ENCODE measurements at regions not wholly inside any gene's neighbourhood (a gene's known extent, or its start where the extent isn't known, plus 50 kb on each side); places are given as distances from the start of the nearest gene placed in this dataset.

DNA sequence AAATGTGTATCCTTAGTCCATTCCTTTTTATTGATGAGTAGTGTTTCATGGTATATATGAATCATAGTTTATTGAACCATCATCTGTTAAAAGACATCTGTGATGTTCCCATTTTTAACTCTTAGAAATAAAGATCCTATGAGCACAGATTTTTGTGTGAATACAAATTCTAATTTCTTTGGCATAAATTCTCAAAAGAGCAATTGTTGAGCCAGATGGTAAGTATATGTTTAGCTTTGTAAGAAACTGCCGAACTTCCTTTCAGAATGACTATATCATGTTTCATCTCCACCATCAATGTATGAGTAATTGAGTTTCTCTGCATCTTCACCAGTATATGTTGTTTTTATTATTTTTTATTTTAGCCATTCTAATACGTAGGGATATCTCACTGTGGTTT is 526.4 kb downstream of the CDH10 start:
- intact Hi-C loops (cut with DNase I) = no loop called here
- Histone ChIP-seq H3K9ac (ENCODE audit: low read length in 3 of 3) (no peak overlapping the region), H3K9me3 (ENCODE audit: control insufficient read depth in 2 of 3, insufficient read depth in 1 of 3, low read length in 3 of 3) (no peaks in the 10 kb centered on the region), H3K4me3 (ENCODE audit: low read length in 3 of 3) (no peak overlapping the region), H3K36me3 (ENCODE audit: control insufficient read depth in 2 of 3, insufficient read depth in 3 of 3, low read length in 3 of 3) (no peaks in the 10 kb centered on the region), H3K4me1 (ENCODE audit: control insufficient read depth in 2 of 3, insufficient read depth in 2 of 3, low read depth in 1 of 3, low read length in 3 of 3) (no peaks in the 10 kb centered on the region), H3K27me3 (ENCODE audit: control insufficient read depth, insufficient read depth, low read length) (no peaks in the 10 kb centered on the region), H3K27ac (ENCODE audit: low read depth in 2 of 2, low read length in 2 of 2) (no peak overlapping the region)
- DNase-seq (no peak), FAIRE-seq (no peak)
- TF ChIP-seq, protein P1, sequence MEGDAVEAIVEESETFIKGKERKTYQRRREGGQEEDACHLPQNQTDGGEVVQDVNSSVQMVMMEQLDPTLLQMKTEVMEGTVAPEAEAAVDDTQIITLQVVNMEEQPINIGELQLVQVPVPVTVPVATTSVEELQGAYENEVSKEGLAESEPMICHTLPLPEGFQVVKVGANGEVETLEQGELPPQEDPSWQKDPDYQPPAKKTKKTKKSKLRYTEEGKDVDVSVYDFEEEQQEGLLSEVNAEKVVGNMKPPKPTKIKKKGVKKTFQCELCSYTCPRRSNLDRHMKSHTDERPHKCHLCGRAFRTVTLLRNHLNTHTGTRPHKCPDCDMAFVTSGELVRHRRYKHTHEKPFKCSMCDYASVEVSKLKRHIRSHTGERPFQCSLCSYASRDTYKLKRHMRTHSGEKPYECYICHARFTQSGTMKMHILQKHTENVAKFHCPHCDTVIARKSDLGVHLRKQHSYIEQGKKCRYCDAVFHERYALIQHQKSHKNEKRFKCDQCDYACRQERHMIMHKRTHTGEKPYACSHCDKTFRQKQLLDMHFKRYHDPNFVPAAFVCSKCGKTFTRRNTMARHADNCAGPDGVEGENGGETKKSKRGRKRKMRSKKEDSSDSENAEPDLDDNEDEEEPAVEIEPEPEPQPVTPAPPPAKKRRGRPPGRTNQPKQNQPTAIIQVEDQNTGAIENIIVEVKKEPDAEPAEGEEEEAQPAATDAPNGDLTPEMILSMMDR (IDR thresholded peaks at IDR 0.05; ENCODE audit: borderline replicate concordance, extremely low read depth, insufficient read depth) = no peak

DNA sequence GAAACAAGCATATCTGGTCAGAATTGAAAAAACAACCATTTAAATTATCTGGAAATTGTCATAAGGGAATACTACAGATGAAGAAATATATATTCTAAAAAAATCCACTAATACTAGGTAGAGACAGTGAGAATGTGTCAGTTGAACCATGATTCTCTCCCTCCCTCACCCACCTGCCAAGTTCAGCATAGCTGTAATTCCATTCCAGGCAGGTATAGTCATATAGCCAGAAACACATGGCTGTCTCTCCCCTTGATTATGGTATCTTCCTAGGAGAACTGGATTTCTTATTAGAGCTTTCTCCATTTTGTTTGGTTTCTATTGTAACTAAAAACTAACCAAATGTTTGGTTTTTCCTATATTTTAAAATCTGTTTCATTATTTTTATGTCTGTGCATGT is 509.2 kb downstream of the CDH10 start:
- Histone ChIP-seq H3K36me3 (ENCODE audit: control insufficient read depth in 2 of 3, insufficient read depth in 3 of 3, low read length in 3 of 3) (no peaks in the 10 kb centered on the region), H3K9me3 (ENCODE audit: control insufficient read depth in 2 of 3, insufficient read depth in 1 of 3, low read length in 3 of 3) (no peaks in the 10 kb centered on the region), H3K27me3 (ENCODE audit: control insufficient read depth, insufficient read depth, low read length) (no peaks in the 10 kb centered on the region), H3K27ac (ENCODE audit: low read depth in 2 of 2, low read length in 2 of 2) (no peak overlapping the region), H3K4me3 (ENCODE audit: low read length in 3 of 3) (no peak overlapping the region), H3K4me1 (ENCODE audit: control insufficient read depth in 2 of 3, insufficient read depth in 2 of 3, low read depth in 1 of 3, low read length in 3 of 3) (no peaks in the 10 kb centered on the region), H3K9ac (ENCODE audit: low read length in 3 of 3) (no peak overlapping the region)
- DNase-seq (no peak), FAIRE-seq (no peak)
- TF ChIP-seq, protein P1 (IDR thresholded peaks at IDR 0.05; ENCODE audit: borderline replicate concordance, extremely low read depth, insufficient read depth) = no peak
- intact Hi-C loops (cut with DNase I) = no loop called here

DNA sequence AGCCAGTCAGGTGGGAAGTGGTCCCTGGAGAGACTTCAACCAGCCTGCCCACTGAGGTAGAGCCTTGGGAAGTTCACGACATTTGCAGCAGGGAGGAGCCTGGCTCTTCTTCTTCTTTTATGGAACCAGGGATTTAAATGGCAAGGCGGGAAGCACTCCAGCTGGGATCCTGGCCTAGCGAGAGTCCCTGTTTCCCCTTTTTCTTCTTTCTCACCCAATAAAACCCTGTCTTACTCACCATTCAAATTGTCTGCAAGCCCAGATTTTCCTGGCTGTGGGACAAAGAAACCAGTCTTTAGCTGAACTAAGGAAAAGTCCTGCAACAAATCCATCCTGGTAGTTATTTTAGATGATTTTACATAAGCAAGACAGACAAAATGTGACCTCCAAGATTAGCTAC is 503.7 kb downstream of the CDH10 start:
- Histone ChIP-seq H3K36me3 (ENCODE audit: control insufficient read depth in 2 of 3, insufficient read depth in 3 of 3, low read length in 3 of 3) (no peaks in the 10 kb centered on the region), H3K27me3 (ENCODE audit: control insufficient read depth, insufficient read depth, low read length) (no peaks in the 10 kb centered on the region), H3K9me3 (ENCODE audit: control insufficient read depth in 2 of 3, insufficient read depth in 1 of 3, low read length in 3 of 3) (no peaks in the 10 kb centered on the region), H3K4me1 (ENCODE audit: control insufficient read depth in 2 of 3, insufficient read depth in 2 of 3, low read depth in 1 of 3, low read length in 3 of 3) (no peaks in the 10 kb centered on the region), H3K9ac (ENCODE audit: low read length in 3 of 3) (no peak overlapping the region), H3K27ac (ENCODE audit: low read depth in 2 of 2, low read length in 2 of 2) (no peak overlapping the region), H3K4me3 (ENCODE audit: low read length in 3 of 3) (no peak overlapping the region)
- intact Hi-C loops (cut with DNase I) = no loop called here
- TF ChIP-seq, protein P1 (IDR thresholded peaks at IDR 0.05; ENCODE audit: borderline replicate concordance, extremely low read depth, insufficient read depth) = no peak
- DNase-seq (peak in 1 of 5 donors; percentile 2), FAIRE-seq (no peak)

DNA sequence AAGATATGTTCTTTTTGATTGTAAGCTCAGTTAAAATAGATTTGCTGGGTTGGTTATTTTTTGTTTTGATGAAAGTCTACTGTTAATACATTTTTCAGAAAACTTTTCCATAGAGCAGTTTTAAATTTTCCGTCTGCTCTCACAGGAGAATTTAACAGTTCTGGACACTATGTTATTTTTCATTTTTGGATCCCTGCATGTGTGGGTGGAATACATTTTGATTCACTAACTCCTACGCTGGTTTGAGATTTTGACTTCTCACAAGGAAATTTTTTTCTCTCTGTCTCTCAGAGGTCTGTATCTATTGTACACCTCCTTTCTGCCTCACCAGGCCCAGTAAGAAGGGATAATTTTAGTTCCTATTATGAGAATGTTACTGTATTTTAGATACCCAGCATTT is 502.4 kb downstream of the CDH10 start:
- Histone ChIP-seq H3K27ac (ENCODE audit: low read depth in 2 of 2, low read length in 2 of 2) (no peak overlapping the region), H3K27me3 (ENCODE audit: control insufficient read depth, insufficient read depth, low read length) (no peaks in the 10 kb centered on the region), H3K4me1 (ENCODE audit: control insufficient read depth in 2 of 3, insufficient read depth in 2 of 3, low read depth in 1 of 3, low read length in 3 of 3) (no peaks in the 10 kb centered on the region), H3K9me3 (ENCODE audit: control insufficient read depth in 2 of 3, insufficient read depth in 1 of 3, low read length in 3 of 3) (no peaks in the 10 kb centered on the region), H3K4me3 (ENCODE audit: low read length in 3 of 3) (no peak overlapping the region), H3K36me3 (ENCODE audit: control insufficient read depth in 2 of 3, insufficient read depth in 3 of 3, low read length in 3 of 3) (no peaks in the 10 kb centered on the region), H3K9ac (ENCODE audit: low read length in 3 of 3) (no peak overlapping the region)
- intact Hi-C loops (cut with DNase I) = no loop called here
- TF ChIP-seq, protein P1 (IDR thresholded peaks at IDR 0.05; ENCODE audit: borderline replicate concordance, extremely low read depth, insufficient read depth) = no peak
- FAIRE-seq (no peak), DNase-seq (no peak)
